ENCODE measurements at regions not wholly inside any gene's neighbourhood (a gene's known extent, or its start where the extent isn't known, plus 50 kb on each side); places are given as distances from the start of the nearest gene placed in this dataset.

DNA sequence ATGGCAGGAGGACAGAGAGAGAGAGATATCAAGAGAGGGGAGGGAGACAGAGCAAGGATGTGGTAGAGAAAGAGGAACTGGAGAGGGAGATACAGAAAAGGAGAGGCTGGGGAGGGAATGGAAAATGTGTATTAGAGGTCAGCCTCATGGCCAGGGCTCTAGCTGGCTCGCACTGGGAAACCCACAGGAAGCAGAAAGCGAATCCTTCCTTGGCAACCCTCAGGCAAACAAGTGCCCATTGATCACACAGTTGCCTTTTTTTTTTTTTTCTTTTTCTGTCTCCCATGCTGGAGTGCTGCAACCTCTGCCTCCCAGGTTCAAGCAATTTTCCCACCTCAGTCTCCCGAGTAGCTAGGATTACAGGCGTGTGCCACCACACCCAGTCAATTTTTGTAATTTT, 391.2 kb downstream of the TYW1 start:
- TF ChIP-seq TAF1 (IDR thresholded peaks at IDR 0.05; ENCODE audit: borderline replicate concordance, insufficient read depth, low read length) = no peak
- no peak for TF ChIP-seq POLR2AphosphoS5 (IDR thresholded peaks at IDR 0.05; ENCODE audit: low read depth, low read length)
- no peak for TF ChIP-seq SIN3A (IDR thresholded peaks at IDR 0.05; ENCODE audit: borderline replicate concordance, insufficient read depth, low read length)

Data from PFSK-1 (cell line).